Dendritic cell treated with granulocyte-macrophage colony-stimulating factor and Interleukin-4, amounts not matched to agents 40 ng/mL and 50 ng/mL, for 4 days (primary cell): ENCODE measurements at regions not wholly inside any gene's neighbourhood (a gene's known extent, or its start where the extent isn't known, plus 50 kb on each side); places are given as distances from the start of the nearest gene placed in this dataset.
"Not testable (repeated sequence)": the region's sequence is repeated elsewhere in the genome, so short reads cannot be mapped to it uniquely, and the experiment has no call there.

ENCODE experiments used
- H3K27ac Mint-ChIP-seq: one replicate; pipeline ENCODE4 v1.8.0; 2022; ENCODE audit warnings: mild to moderate bottlenecking, mixed read lengths
- H3K27me3 Mint-ChIP-seq: one replicate; pipeline ENCODE4 v1.8.0; 2022; ENCODE audit warnings: mild to moderate bottlenecking, mixed read lengths
- H3K36me3 Mint-ChIP-seq: one replicate; pipeline ENCODE4 v1.8.0; 2022; ENCODE audit warnings: low read depth, mixed read lengths
- H3K4me1 Mint-ChIP-seq: one replicate; pipeline ENCODE4 v1.8.0; 2022; ENCODE audit warnings: low read depth, mixed read lengths
- H3K4me3 Mint-ChIP-seq: one replicate; pipeline ENCODE4 v1.8.0; 2022; ENCODE audit warnings: mild to moderate bottlenecking, moderate library complexity, mixed read lengths
- H3K9me3 Mint-ChIP-seq: one replicate; pipeline ENCODE4 v1.8.0; 2022; ENCODE audit warnings: mixed read lengths
- intact Hi-C: fragments of 100-400 bp; cut with micrococcal nuclease; formaldehyde crosslinking; loops from one replicate; pipeline ENCODE4 v1.15.0; 2022

GRCh38 chr7:10634239-10634638 is 339.4 kb upstream of the PHF14 start:
- no peak overlapping the region for H3K27ac Mint-ChIP-seq
- no peaks in the 10 kb centered on the region for H3K27me3 Mint-ChIP-seq
- intact Hi-C loops, result no loop called here

GRCh38 chr7:10637991-10638390 is 335.7 kb upstream of the PHF14 start:
- H3K27ac Mint-ChIP-seq, result no peak overlapping the region
- H3K27me3 Mint-ChIP-seq, result no peaks in the 10 kb centered on the region
- no peaks in the 10 kb centered on the region for H3K4me1 Mint-ChIP-seq
- no peaks in the 10 kb centered on the region for H3K36me3 Mint-ChIP-seq
- intact Hi-C loops, result no loop called here
- H3K9me3 Mint-ChIP-seq, result no peaks in the 10 kb centered on the region
- no peak overlapping the region for H3K4me3 Mint-ChIP-seq

More at GRCh38 chr7:10634239-10634638, 339.4 kb upstream of the PHF14 start:
- Mint-ChIP-seq H3K36me3 (no peaks in the 10 kb centered on the region), H3K4me1 (no peaks in the 10 kb centered on the region), H3K9me3 (no peaks in the 10 kb centered on the region), H3K4me3 (no peak overlapping the region)

- Mint-ChIP-seq H3K36me3 (no peaks in the 10 kb centered on the region), H3K27me3 (no peaks in the 10 kb centered on the region), H3K9me3 (peaks cover 7% of the 10 kb centered on the region), H3K4me3 (no peak overlapping the region), H3K27ac (no peak overlapping the region), H3K4me1 (peaks cover 14% of the 10 kb centered on the region)
- intact Hi-C loops, result no loop called here
Observed at GRCh38 chr7:10643545-10643944, 330.1 kb upstream of the PHF14 start.

- H3K4me1 Mint-ChIP-seq, result peaks cover 14% of the 10 kb centered on the region
- H3K27ac Mint-ChIP-seq, result no peak overlapping the region
- no peaks in the 10 kb centered on the region for H3K27me3 Mint-ChIP-seq
- no peaks in the 10 kb centered on the region for H3K36me3 Mint-ChIP-seq
- intact Hi-C loops, result no loop called here
- H3K9me3 Mint-ChIP-seq, result peaks cover 9% of the 10 kb centered on the region
- H3K4me3 Mint-ChIP-seq, result no peak overlapping the region
Observed at GRCh38 chr7:10644849-10645248, 328.8 kb upstream of the PHF14 start.

GRCh38 chr7:10646194-10646593 is 327.5 kb upstream of the PHF14 start:
- Mint-ChIP-seq H3K4me1 (peaks cover 14% of the 10 kb centered on the region), H3K9me3 (peaks cover 9% of the 10 kb centered on the region)
- intact Hi-C loops, result no loop called here

GRCh38 chr7:10648289-10648688 is 325.4 kb upstream of the PHF14 start:
- Mint-ChIP-seq H3K4me1 (peaks cover 13% of the 10 kb centered on the region), H3K4me3 (no peak overlapping the region), H3K27me3 (no peaks in the 10 kb centered on the region), H3K36me3 (no peaks in the 10 kb centered on the region), H3K27ac (no peak overlapping the region), H3K9me3 (peaks cover 9% of the 10 kb centered on the region)
- intact Hi-C loops, result no loop called here

More at GRCh38 chr7:10646194-10646593, 327.5 kb upstream of the PHF14 start:
- H3K4me3 Mint-ChIP-seq, result no peak overlapping the region
- no peaks in the 10 kb centered on the region for H3K27me3 Mint-ChIP-seq
- H3K27ac Mint-ChIP-seq, result no peak overlapping the region
- H3K36me3 Mint-ChIP-seq, result no peaks in the 10 kb centered on the region

GRCh38 chr7:10649120-10649519 is 324.6 kb upstream of the PHF14 start:
- H3K4me3 Mint-ChIP-seq, H3K4me1 Mint-ChIP-seq, intact Hi-C loops, H3K9me3 Mint-ChIP-seq, H3K36me3 Mint-ChIP-seq, H3K27ac Mint-ChIP-seq, H3K27me3 Mint-ChIP-seq: not testable (repeated sequence)

- Mint-ChIP-seq H3K36me3 (no peaks in the 10 kb centered on the region), H3K4me1 (no peaks in the 10 kb centered on the region), H3K4me3 (no peak overlapping the region), H3K27me3 (no peaks in the 10 kb centered on the region), H3K27ac (no peak overlapping the region), H3K9me3 (no peaks in the 10 kb centered on the region)
- intact Hi-C loops, result no loop called here
Observed at GRCh38 chr7:10655031-10655430, 318.6 kb upstream of the PHF14 start.

GRCh38 chr7:10657201-10657600 is 316.5 kb upstream of the PHF14 start:
- Mint-ChIP-seq H3K9me3 (no peaks in the 10 kb centered on the region), H3K4me1 (no peaks in the 10 kb centered on the region), H3K36me3 (no peaks in the 10 kb centered on the region), H3K4me3 (no peak overlapping the region), H3K27me3 (no peaks in the 10 kb centered on the region), H3K27ac (no peak overlapping the region)
- intact Hi-C loops, result no loop called here

GRCh38 chr7:10657837-10658236 is 315.8 kb upstream of the PHF14 start:
- Mint-ChIP-seq H3K36me3 (no peaks in the 10 kb centered on the region), H3K4me3 (no peak overlapping the region), H3K4me1 (no peaks in the 10 kb centered on the region), H3K9me3 (no peaks in the 10 kb centered on the region), H3K27ac (no peak overlapping the region), H3K27me3 (no peaks in the 10 kb centered on the region)
- intact Hi-C loops, result no loop called here

GRCh38 chr7:10662491-10662890 is 311.2 kb upstream of the PHF14 start:
- no peaks in the 10 kb centered on the region for H3K36me3 Mint-ChIP-seq
- intact Hi-C loops, result no loop called here
- H3K27ac Mint-ChIP-seq, result no peak overlapping the region
- no peak overlapping the region for H3K4me3 Mint-ChIP-seq
- H3K4me1 Mint-ChIP-seq, result no peaks in the 10 kb centered on the region
- no peaks in the 10 kb centered on the region for H3K27me3 Mint-ChIP-seq
- H3K9me3 Mint-ChIP-seq, result no peaks in the 10 kb centered on the region

GRCh38 chr7:10662982-10663884 is 310.4 kb upstream of the PHF14 start:
- H3K27ac Mint-ChIP-seq, result no peak overlapping the region
- intact Hi-C loops, result no loop called here
- H3K27me3 Mint-ChIP-seq, result no peaks in the 10 kb centered on the region
- no peak overlapping the region for H3K4me3 Mint-ChIP-seq
- H3K36me3 Mint-ChIP-seq, result no peaks in the 10 kb centered on the region
- H3K4me1 Mint-ChIP-seq, result no peaks in the 10 kb centered on the region
- H3K9me3 Mint-ChIP-seq, result no peaks in the 10 kb centered on the region

GRCh38 chr7:10672186-10672585 is 301.5 kb upstream of the PHF14 start:
- H3K4me1 Mint-ChIP-seq, result no peaks in the 10 kb centered on the region
- H3K27me3 Mint-ChIP-seq, result no peaks in the 10 kb centered on the region
- H3K36me3 Mint-ChIP-seq, result no peaks in the 10 kb centered on the region
- intact Hi-C loops, result no loop called here
- H3K4me3 Mint-ChIP-seq, result no peak overlapping the region
- H3K27ac Mint-ChIP-seq, result no peak overlapping the region
- peaks cover 27% of the 10 kb centered on the region for H3K9me3 Mint-ChIP-seq

GRCh38 chr7:10677211-10677610 is 296.5 kb upstream of the PHF14 start:
- intact Hi-C loops, result no loop called here
- Mint-ChIP-seq H3K4me3 (no peak overlapping the region), H3K4me1 (no peaks in the 10 kb centered on the region), H3K36me3 (no peaks in the 10 kb centered on the region), H3K9me3 (no peaks in the 10 kb centered on the region), H3K27me3 (no peaks in the 10 kb centered on the region), H3K27ac (no peak overlapping the region)
